ENCODE measurements at regions not wholly inside any gene's neighbourhood (a gene's known extent, or its start where the extent isn't known, plus 50 kb on each side); places are given as distances from the start of the nearest gene placed in this dataset.
A peak's percentile ranks its signal among the peaks of the same experiment; 100 is the strongest.
"Not testable (repeated sequence)": the region's sequence is repeated elsewhere in the genome, so short reads cannot be mapped to it uniquely, and the experiment has no call there.

DNA sequence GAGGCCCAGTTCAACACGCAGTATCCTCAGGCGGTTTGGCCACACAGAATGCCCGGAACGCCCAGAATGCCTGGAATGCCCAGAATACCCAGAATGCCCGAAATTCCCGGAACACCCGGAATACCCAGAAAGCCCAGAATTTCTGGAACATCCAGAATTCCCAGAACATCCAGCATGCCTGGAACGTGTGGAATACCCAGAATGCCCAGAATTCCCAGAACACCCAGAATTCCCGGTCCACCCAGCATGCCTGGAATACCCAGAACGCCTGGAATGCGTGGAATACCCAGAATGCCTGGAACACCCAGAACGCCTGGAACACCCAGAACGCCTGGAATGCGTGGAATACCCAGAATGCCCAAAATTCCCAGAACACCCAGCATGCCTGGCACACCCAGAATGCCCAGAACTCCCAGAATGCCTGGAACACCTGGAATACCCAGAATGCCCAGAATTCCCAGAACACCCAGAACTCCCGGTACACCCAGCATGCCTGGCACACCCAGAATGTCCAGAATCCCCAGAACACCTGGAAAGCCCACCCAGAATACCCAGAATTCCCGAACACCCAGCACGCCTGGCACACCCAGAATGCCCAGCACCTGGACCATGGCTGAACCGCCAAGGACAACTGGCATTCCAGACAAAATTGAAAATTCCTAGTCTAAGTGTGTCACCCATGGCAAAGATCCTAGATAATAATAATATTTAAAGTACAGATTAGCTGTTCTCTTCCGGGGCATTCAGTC lies 487.4 kb upstream of the SALL3 start:
- Histone ChIP-seq H3K4me1 (ENCODE audit: insufficient read depth) (no peaks in the 10 kb centered on the region), H3F3A (ENCODE audit: insufficient read depth) (no peaks in the 10 kb centered on the region), H3K4me2 (ENCODE audit: unreplicated experiment) (no peak overlapping the region), H3K4me3 (no peak overlapping the region), H3K9me3 (ENCODE audit: low read depth) (no peaks in the 10 kb centered on the region), H4K20me1 (ENCODE audit: insufficient read depth) (no peaks in the 10 kb centered on the region), H3K79me2 (ENCODE audit: insufficient read depth) (no peaks in the 10 kb centered on the region), H3K9ac (no peak overlapping the region), H3K27me3 (replicated peaks; ENCODE audit: insufficient read depth) (no peaks in the 10 kb centered on the region), H3K36me3 (ENCODE audit: low read depth) (no peaks in the 10 kb centered on the region), H3K9me2 (ENCODE audit: insufficient read depth) (no peaks in the 10 kb centered on the region), H3K27ac (no peak overlapping the region), H2AFZ (no peak overlapping the region)
- 65 to 66% methylated on average over 19 of the region's 19 CpGs for WGBS, 2 experiments (ENCODE audit: low coverage in 1 of 2, low lambda C conversion rate in 2 of 2, missing lambda C conversion rate in 2 of 2)
- DNase-seq, result no peak
- no peak for TF ChIP-seq EZH2 (IDR thresholded peaks at IDR 0.05; ENCODE audit: insufficient read depth, poor library complexity, severe bottlenecking)
- no peak for TF ChIP-seq EZH2phosphoT487 (IDR thresholded peaks at IDR 0.05; ENCODE audit: insufficient read depth, low read depth)
- in situ Hi-C loops (cut with MboI), result no loop called here

GRCh38 chr18:78492813-78493371 lies 486.7 kb upstream of the SALL3 start:
- Histone ChIP-seq H3K79me2 (ENCODE audit: insufficient read depth) (no peaks in the 10 kb centered on the region), H4K20me1 (ENCODE audit: insufficient read depth) (no peaks in the 10 kb centered on the region), H3K4me2 (ENCODE audit: unreplicated experiment) (no peak overlapping the region), H3K27ac (no peak overlapping the region), H3K9me3 (ENCODE audit: low read depth) (no peaks in the 10 kb centered on the region), H3K36me3 (ENCODE audit: low read depth) (no peaks in the 10 kb centered on the region), H3F3A (ENCODE audit: insufficient read depth) (no peaks in the 10 kb centered on the region), H3K9me2 (ENCODE audit: insufficient read depth) (no peaks in the 10 kb centered on the region), H3K4me1 (ENCODE audit: insufficient read depth) (no peaks in the 10 kb centered on the region), H3K27me3 (replicated peaks; ENCODE audit: insufficient read depth) (no peaks in the 10 kb centered on the region), H2AFZ (no peak overlapping the region), H3K4me3 (no peak overlapping the region), H3K9ac (no peak overlapping the region)
- 75 to 77% methylated on average over 13 to 16 of the region's 16 CpGs for WGBS, 2 experiments (ENCODE audit: low coverage in 1 of 2, low lambda C conversion rate in 2 of 2, missing lambda C conversion rate in 2 of 2)
- no peak for DNase-seq
- TF ChIP-seq EZH2phosphoT487 (IDR thresholded peaks at IDR 0.05; ENCODE audit: insufficient read depth, low read depth) (no peak), EZH2 (IDR thresholded peaks at IDR 0.05; ENCODE audit: insufficient read depth, poor library complexity, severe bottlenecking) (no peak)
- in situ Hi-C loops (cut with MboI), result no loop called here

DNA sequence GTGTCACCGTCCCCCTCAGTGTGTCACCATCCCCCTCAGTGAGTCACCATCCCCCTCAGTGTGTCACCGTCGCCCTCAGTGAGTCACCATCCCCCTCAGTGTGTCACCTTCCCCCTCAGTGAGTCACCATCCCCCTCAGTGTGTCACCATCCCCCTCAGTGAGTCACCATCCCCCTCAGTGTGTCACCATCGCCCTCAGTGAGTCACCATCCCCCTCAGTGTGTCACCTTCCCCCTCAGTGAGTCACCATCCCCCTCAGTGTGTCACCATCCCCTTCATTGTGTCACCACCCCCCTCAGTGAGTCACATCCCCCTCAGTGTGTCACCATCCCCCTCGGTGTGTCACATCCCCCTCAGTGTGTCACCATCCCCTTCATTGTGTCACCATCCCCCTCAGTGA lies 486.1 kb upstream of the SALL3 start:
- 23% methylated on average over 5 of the region's 5 CpGs; no CpG with 5 or more reads in 1 of the 2 experiments for WGBS, 2 experiments (ENCODE audit: low coverage in 1 of 2, low lambda C conversion rate in 2 of 2, missing lambda C conversion rate in 2 of 2)
- DNase-seq; H3K9me3 ChIP-seq (ENCODE audit: low read depth); H3K27me3 ChIP-seq (replicated peaks; ENCODE audit: insufficient read depth); H3K79me2 ChIP-seq (ENCODE audit: insufficient read depth); H3K4me1 ChIP-seq (ENCODE audit: insufficient read depth); H3K4me2 ChIP-seq (ENCODE audit: unreplicated experiment); H3K36me3 ChIP-seq (ENCODE audit: low read depth); H3K4me3 ChIP-seq; H3K9me2 ChIP-seq (ENCODE audit: insufficient read depth); H3K9ac ChIP-seq; in situ Hi-C loops (cut with MboI); H3F3A ChIP-seq (ENCODE audit: insufficient read depth); H4K20me1 ChIP-seq (ENCODE audit: insufficient read depth); H2AFZ ChIP-seq; H3K27ac ChIP-seq: not testable (repeated sequence)

DNA sequence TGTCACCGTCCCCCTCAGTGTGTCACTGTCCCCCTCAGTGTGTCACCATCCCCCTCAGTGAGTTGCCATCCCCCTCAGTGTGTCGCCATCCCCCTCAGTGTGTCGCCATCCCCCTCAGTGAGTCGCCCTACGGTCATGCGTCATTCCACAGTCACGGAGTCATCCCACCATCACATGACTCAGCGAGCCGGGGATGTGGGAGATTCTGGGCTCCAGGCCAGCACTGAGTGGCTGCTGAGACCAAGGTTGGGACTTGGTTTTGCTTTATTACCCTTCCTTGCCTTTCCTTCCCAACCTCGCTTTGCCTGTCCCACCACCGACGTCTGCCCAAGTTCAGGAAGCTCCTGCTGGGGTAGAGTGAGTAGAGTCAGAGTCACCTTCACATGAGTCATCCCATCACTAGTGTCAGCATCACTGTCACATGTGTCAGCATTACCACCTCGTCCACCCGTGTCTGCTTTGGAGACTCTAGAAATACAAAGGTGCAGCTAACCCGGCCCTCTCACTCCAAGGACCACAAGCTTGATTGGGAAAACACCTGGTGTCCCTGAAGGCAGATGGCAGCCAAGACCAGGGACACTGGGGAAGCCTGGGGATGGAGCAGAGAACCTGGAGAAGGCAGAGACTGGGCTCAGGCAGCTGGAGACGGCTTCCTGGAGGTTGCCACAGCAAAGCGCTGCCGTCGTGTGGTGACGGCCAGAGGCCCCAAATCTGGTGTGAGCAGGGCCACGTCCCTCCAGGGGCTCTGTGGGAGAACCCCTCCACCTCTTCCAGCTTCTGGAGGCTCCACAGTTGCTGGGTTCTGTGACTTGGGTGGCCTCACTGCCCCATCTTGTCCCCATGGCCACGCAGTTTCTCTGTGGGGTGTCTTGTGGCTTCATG lies 485.2 kb upstream of the SALL3 start:
- TF ChIP-seq EZH2phosphoT487 (IDR thresholded peaks at IDR 0.05; ENCODE audit: insufficient read depth, low read depth) (no peak), EZH2 (IDR thresholded peaks at IDR 0.05; ENCODE audit: insufficient read depth, poor library complexity, severe bottlenecking) (no peak)
- H3K9me3 ChIP-seq (ENCODE audit: low read depth), result no peaks in the 10 kb centered on the region
- no peak overlapping the region for H3K9ac ChIP-seq
- H4K20me1 ChIP-seq (ENCODE audit: insufficient read depth), result no peaks in the 10 kb centered on the region
- no peaks in the 10 kb centered on the region for H3K4me1 ChIP-seq (ENCODE audit: insufficient read depth)
- WGBS, 2 experiments (ENCODE audit: low coverage in 1 of 2, low lambda C conversion rate in 2 of 2, missing lambda C conversion rate in 2 of 2), result 62 to 67% methylated on average over 20 to 22 of the region's 22 CpGs
- H3K27me3 ChIP-seq (replicated peaks; ENCODE audit: insufficient read depth), result no peaks in the 10 kb centered on the region
- no peaks in the 10 kb centered on the region for H3K9me2 ChIP-seq (ENCODE audit: insufficient read depth)
- H3K4me2 ChIP-seq (ENCODE audit: unreplicated experiment), result no peak overlapping the region
- H3K4me3 ChIP-seq, result no peak overlapping the region
- H3K36me3 ChIP-seq (ENCODE audit: low read depth), result no peaks in the 10 kb centered on the region
- DNase-seq, result peak; percentile 6
- H2AFZ ChIP-seq, result no peak overlapping the region
- H3F3A ChIP-seq (ENCODE audit: insufficient read depth), result no peaks in the 10 kb centered on the region
- in situ Hi-C loops (cut with MboI), result no loop called here
- no peak overlapping the region for H3K27ac ChIP-seq
- H3K79me2 ChIP-seq (ENCODE audit: insufficient read depth), result no peaks in the 10 kb centered on the region
